ENCODE measurements at regions not wholly inside any gene's neighbourhood (a gene's known extent, or its start where the extent isn't known, plus 50 kb on each side); places are given as distances from the start of the nearest gene placed in this dataset.

DNA sequence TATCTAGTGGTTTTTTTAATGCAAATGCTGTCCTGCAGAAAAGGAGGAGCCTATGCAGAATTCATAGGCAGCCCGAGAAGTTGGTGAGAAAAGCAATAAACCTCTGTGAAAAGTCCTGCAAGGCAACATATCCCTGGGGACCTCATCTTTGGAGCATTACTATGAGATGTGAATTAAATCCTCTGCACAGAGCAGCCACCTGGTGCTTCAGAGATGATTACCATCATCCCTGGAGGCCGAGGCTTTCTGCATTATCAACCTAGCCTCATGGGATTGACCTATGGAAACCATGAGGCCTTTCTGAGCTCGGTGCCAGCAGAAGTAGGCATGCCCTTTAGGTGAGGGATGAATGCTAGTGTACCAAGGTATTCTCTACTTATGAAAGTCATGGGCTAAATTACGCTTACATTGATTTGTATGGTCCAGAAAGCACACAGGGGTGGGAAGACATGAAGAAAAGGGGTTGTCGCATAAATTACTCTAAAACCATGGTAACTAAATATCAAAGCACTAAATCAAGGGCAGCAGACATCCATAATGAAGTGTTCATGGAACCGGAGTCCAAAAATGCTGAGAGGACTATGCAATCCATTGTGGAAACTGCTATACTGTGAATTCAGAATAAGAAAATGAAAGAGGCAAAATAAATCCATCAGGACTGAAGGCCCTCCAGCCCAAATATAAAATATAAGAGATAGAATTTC is 623.5 kb upstream of the DDX18 start:
- Histone ChIP-seq H3K27ac (ENCODE audit: low read depth, low read length) (no peak overlapping the region), H3K4me3 (ENCODE audit: low read depth, low read length) (no peak overlapping the region)

GRCh38 chr2:117195381-117195780 is 619.1 kb upstream of the DDX18 start:
- no peaks in the 10 kb centered on the region for H3K36me3 ChIP-seq (ENCODE audit: control insufficient read depth, insufficient read depth, low read length)
- H3K4me3 ChIP-seq (ENCODE audit: low read depth, low read length) = no peak overlapping the region
- no peaks in the 10 kb centered on the region for H3K9me3 ChIP-seq (ENCODE audit: control insufficient read depth, insufficient read depth, low read depth, low read length)
- no peaks in the 10 kb centered on the region for H3K27me3 ChIP-seq (ENCODE audit: control insufficient read depth, insufficient read depth, low read length)
- H3K27ac ChIP-seq (ENCODE audit: low read depth, low read length) = no peak overlapping the region
- H3K4me1 ChIP-seq (ENCODE audit: control insufficient read depth, insufficient read depth, low read length) = no peaks in the 10 kb centered on the region; the same call in 1 of the 2 replicates
- no peak overlapping the region for H3K9ac ChIP-seq (ENCODE audit: low read length)

More for the DNA sequence above, 623.5 kb upstream of the DDX18 start:
- no peak overlapping the region for H3K9ac ChIP-seq (ENCODE audit: low read length)
- H3K36me3 ChIP-seq (ENCODE audit: control insufficient read depth, insufficient read depth, low read length) = no peaks in the 10 kb centered on the region
- no peaks in the 10 kb centered on the region for H3K9me3 ChIP-seq (ENCODE audit: control insufficient read depth, insufficient read depth, low read depth, low read length)
- no peaks in the 10 kb centered on the region for H3K27me3 ChIP-seq (ENCODE audit: control insufficient read depth, insufficient read depth, low read length)
- no peaks in the 10 kb centered on the region; the same call in 1 of the 2 replicates for H3K4me1 ChIP-seq (ENCODE audit: control insufficient read depth, insufficient read depth, low read length)

GRCh38 chr2:117199511-117199910 is 615.0 kb upstream of the DDX18 start:
- no peaks in the 10 kb centered on the region for H3K36me3 ChIP-seq (ENCODE audit: control insufficient read depth, insufficient read depth, low read length)
- no peaks in the 10 kb centered on the region for H3K9me3 ChIP-seq (ENCODE audit: control insufficient read depth, insufficient read depth, low read depth, low read length)
- H3K4me1 ChIP-seq (ENCODE audit: control insufficient read depth, insufficient read depth, low read length) = no peaks in the 10 kb centered on the region
- H3K27ac ChIP-seq (ENCODE audit: low read depth, low read length) = no peak overlapping the region
- H3K9ac ChIP-seq (ENCODE audit: low read length) = no peak overlapping the region
- H3K4me3 ChIP-seq (ENCODE audit: low read depth, low read length) = no peak overlapping the region
- H3K27me3 ChIP-seq (ENCODE audit: control insufficient read depth, insufficient read depth, low read length) = no peaks in the 10 kb centered on the region

DNA sequence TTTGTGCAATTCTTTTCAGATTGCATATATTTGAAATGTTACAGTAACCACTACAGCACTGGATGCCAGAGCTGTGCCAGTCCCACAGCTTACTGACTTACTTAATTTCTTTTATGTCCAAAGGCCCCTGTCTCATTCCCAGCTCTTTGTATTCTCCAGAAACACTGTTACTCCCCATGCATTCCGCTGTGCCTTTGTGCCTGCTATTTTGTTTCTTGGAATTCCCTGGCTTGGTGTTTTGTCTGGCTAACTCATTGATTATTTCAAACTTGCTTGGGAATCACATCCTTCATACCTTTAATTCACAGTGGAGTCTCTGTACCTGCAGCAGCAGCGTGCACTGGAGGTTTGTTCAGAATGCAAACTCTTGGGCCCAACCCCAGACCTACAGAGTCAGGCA is 601.9 kb upstream of the DDX18 start:
- Histone ChIP-seq H3K4me1 (ENCODE audit: control insufficient read depth, insufficient read depth, low read length) (peaks cover 5% of the 10 kb centered on the region; the same call in 1 of the 2 replicates), H3K9ac (ENCODE audit: low read length) (no peak overlapping the region), H3K27me3 (ENCODE audit: control insufficient read depth, insufficient read depth, low read length) (no peaks in the 10 kb centered on the region), H3K36me3 (ENCODE audit: control insufficient read depth, insufficient read depth, low read length) (no peaks in the 10 kb centered on the region), H3K9me3 (ENCODE audit: control insufficient read depth, insufficient read depth, low read depth, low read length) (no peaks in the 10 kb centered on the region), H3K27ac (ENCODE audit: low read depth, low read length) (no peak overlapping the region), H3K4me3 (ENCODE audit: low read depth, low read length) (no peak overlapping the region)

DNA sequence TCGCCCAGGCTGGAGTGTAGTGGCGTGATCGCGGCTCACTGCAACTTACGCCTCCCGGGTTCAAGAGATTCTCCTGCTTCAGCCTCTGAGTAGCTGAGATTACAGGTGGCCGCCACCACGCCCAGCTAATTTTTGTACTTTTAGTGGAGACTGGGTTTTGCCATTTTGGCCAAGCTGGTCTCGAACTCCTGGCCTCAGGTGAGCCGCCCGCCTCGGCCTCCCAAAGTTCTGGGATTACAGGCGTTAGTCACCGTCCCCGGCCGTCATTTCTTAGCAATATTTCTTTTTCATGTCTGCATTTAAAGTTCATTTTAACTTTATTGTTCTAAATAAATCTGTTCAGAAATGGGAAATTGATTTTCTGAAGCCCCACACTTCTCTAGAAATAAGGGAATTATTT is 597.3 kb upstream of the DDX18 start:
- Histone ChIP-seq H3K9ac (ENCODE audit: low read length) (no peak overlapping the region), H3K9me3 (ENCODE audit: control insufficient read depth, insufficient read depth, low read depth, low read length) (no peaks in the 10 kb centered on the region)

DNA sequence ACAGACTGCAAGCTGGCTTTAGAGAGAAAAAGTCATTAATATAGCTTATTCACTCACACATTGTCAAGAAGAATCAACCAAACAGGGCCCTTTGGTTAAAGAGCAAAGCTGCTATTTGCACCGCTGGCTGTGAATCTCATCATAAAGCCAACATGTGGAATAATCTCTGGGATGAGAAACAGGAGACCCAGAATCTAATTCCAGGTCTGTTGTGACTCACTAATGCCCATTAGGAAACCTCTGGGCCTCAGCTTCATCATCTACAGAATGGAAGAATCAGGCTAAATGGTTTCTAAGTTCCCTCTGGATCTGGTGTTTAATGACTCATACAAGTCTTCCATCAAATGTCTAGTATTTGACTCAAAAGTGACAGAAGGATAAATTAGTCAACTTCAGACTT is 591.7 kb upstream of the DDX18 start:
- no peaks in the 10 kb centered on the region for H3K36me3 ChIP-seq (ENCODE audit: control insufficient read depth, insufficient read depth, low read length)
- no peak overlapping the region for H3K27ac ChIP-seq (ENCODE audit: low read depth, low read length)
- no peak overlapping the region for H3K9ac ChIP-seq (ENCODE audit: low read length)
- no peaks in the 10 kb centered on the region for H3K27me3 ChIP-seq (ENCODE audit: control insufficient read depth, insufficient read depth, low read length)
- H3K4me3 ChIP-seq (ENCODE audit: low read depth, low read length) = no peak overlapping the region
- no peaks in the 10 kb centered on the region for H3K9me3 ChIP-seq (ENCODE audit: control insufficient read depth, insufficient read depth, low read depth, low read length)
- H3K4me1 ChIP-seq (ENCODE audit: control insufficient read depth, insufficient read depth, low read length) = no peaks in the 10 kb centered on the region

More for the DNA sequence above, 597.3 kb upstream of the DDX18 start:
- Histone ChIP-seq H3K36me3 (ENCODE audit: control insufficient read depth, insufficient read depth, low read length) (no peaks in the 10 kb centered on the region), H3K27me3 (ENCODE audit: control insufficient read depth, insufficient read depth, low read length) (no peaks in the 10 kb centered on the region), H3K4me3 (ENCODE audit: low read depth, low read length) (no peak overlapping the region), H3K4me1 (ENCODE audit: control insufficient read depth, insufficient read depth, low read length) (peaks cover 5% of the 10 kb centered on the region; the same call in 1 of the 2 replicates), H3K27ac (ENCODE audit: low read depth, low read length) (no peak overlapping the region)

- H3K27ac ChIP-seq (ENCODE audit: low read depth, low read length) = no peak overlapping the region
- no peak overlapping the region for H3K9ac ChIP-seq (ENCODE audit: low read length)
Observed at GRCh38 chr2:117232305-117232704, 582.2 kb upstream of the DDX18 start.

DNA sequence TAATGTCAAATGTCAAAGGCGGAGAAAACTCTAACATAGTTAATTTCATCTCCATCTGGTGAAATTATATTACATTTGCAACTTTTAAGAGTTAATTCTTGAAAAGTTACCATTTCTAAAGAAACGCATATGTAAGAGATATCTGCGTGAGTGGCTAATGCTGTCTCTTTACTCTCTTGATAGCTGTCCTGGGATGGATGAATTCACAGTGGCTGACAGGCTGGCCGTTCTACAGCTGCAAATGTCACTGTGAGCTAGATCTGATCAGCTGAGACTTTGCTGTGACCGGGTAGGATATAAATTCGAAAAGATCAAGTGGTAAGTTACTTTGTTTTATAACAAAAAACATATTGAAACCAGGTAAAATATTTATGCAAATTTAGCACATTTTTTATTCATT is 557.1 kb upstream of the DDX18 start:
- Histone ChIP-seq H3K9me3 (ENCODE audit: control insufficient read depth, insufficient read depth, low read depth, low read length) (peaks cover 17% of the 10 kb centered on the region), H3K4me3 (ENCODE audit: low read depth, low read length) (no peak overlapping the region), H3K36me3 (ENCODE audit: control insufficient read depth, insufficient read depth, low read length) (no peaks in the 10 kb centered on the region), H3K27ac (ENCODE audit: low read depth, low read length) (no peak overlapping the region), H3K4me1 (ENCODE audit: control insufficient read depth, insufficient read depth, low read length) (peaks cover 11% of the 10 kb centered on the region), H3K27me3 (ENCODE audit: control insufficient read depth, insufficient read depth, low read length) (no peaks in the 10 kb centered on the region), H3K9ac (ENCODE audit: low read length) (no peak overlapping the region)

More at GRCh38 chr2:117232305-117232704, 582.2 kb upstream of the DDX18 start:
- H3K36me3 ChIP-seq (ENCODE audit: control insufficient read depth, insufficient read depth, low read length) = no peaks in the 10 kb centered on the region
- 0 out of 2 replicates have a peak, but pooled peaks cover 8% of the 10 kb centered on the region for H3K4me1 ChIP-seq (ENCODE audit: control insufficient read depth, insufficient read depth, low read length)
- no peaks in the 10 kb centered on the region for H3K27me3 ChIP-seq (ENCODE audit: control insufficient read depth, insufficient read depth, low read length)
- H3K4me3 ChIP-seq (ENCODE audit: low read depth, low read length) = no peak overlapping the region
- H3K9me3 ChIP-seq (ENCODE audit: control insufficient read depth, insufficient read depth, low read depth, low read length) = peaks cover 12% of the 10 kb centered on the region; the same call in 1 of the 2 replicates

GRCh38 chr2:117269574-117269973 is 544.9 kb upstream of the DDX18 start:
- Histone ChIP-seq H3K27me3 (ENCODE audit: control insufficient read depth, insufficient read depth, low read length) (no peaks in the 10 kb centered on the region), H3K9ac (ENCODE audit: low read length) (no peak overlapping the region), H3K4me3 (ENCODE audit: low read depth, low read length) (no peak overlapping the region), H3K36me3 (ENCODE audit: control insufficient read depth, insufficient read depth, low read length) (no peaks in the 10 kb centered on the region), H3K27ac (ENCODE audit: low read depth, low read length) (no peak overlapping the region), H3K4me1 (ENCODE audit: control insufficient read depth, insufficient read depth, low read length) (peaks cover 19% of the 10 kb centered on the region), H3K9me3 (ENCODE audit: control insufficient read depth, insufficient read depth, low read depth, low read length) (peaks cover 5% of the 10 kb centered on the region; the same call in 1 of the 2 replicates)

DNA sequence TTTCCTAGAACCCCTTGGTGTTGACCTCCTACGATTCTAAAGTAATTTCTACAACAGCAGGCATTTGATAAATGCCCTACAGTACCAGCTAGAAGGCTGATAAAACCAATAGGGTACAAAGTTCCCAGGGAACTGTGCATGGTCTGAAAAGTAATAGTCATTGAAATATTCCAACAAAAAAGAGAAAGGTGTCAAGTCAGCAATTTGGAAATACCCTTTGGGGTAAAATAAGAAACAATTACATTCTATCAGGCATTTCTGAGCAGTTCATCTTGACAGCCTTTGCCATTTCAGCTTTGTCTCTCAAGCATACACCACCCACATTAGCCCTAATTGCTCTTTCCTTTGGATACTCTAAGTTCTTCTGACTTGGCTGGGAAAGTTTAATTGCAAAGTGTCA is 542.9 kb upstream of the DDX18 start:
- H3K9me3 ChIP-seq (ENCODE audit: control insufficient read depth, insufficient read depth, low read depth, low read length) = peaks cover 5% of the 10 kb centered on the region; the same call in 1 of the 2 replicates
- peaks cover 25% of the 10 kb centered on the region for H3K4me1 ChIP-seq (ENCODE audit: control insufficient read depth, insufficient read depth, low read length)
- no peak overlapping the region for H3K4me3 ChIP-seq (ENCODE audit: low read depth, low read length)
- H3K36me3 ChIP-seq (ENCODE audit: control insufficient read depth, insufficient read depth, low read length) = no peaks in the 10 kb centered on the region
- no peak overlapping the region for H3K27ac ChIP-seq (ENCODE audit: low read depth, low read length)
- H3K9ac ChIP-seq (ENCODE audit: low read length) = no peak overlapping the region
- no peaks in the 10 kb centered on the region for H3K27me3 ChIP-seq (ENCODE audit: control insufficient read depth, insufficient read depth, low read length)

DNA sequence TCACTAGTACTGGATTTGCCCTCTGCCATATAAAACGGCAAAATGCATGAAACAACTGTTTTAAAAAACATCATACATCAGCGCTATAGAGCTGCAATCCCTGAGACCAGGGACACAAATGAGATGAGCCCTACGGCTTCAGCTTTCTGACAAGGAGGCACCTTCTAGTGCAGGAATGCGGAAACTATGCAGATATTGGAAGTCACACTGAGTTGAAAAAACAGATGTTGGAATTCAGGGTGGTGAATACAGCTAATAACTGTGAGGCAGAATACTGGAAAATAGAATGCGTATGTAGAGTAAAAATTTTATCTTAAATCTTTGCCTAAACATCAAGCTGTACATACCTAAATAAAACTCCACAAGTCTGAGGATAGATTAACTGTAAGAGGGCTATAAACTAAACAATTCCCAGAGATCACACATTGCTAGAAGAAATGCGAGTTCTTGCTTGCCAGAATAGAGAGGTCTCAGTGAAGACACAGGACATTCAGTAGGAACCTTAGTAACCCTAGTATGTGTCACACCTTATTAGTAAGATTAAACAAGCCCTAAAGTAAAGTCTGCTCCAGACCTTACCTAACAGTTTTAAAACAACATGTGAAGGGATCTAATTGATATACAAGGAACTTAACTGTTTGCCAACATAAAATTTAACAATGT is 541.4 kb upstream of the DDX18 start:
- Histone ChIP-seq H3K4me3 (ENCODE audit: low read depth, low read length) (no peak overlapping the region; the same call in 1 of the 2 replicates), H3K27me3 (ENCODE audit: control insufficient read depth, insufficient read depth, low read length) (no peaks in the 10 kb centered on the region), H3K9ac (ENCODE audit: low read length) (no peak overlapping the region), H3K4me1 (ENCODE audit: control insufficient read depth, insufficient read depth, low read length) (peaks cover 38% of the 10 kb centered on the region), H3K27ac (ENCODE audit: low read depth, low read length) (peak overlapping the region; percentile 29; the same call in 1 of the 2 replicates), H3K36me3 (ENCODE audit: control insufficient read depth, insufficient read depth, low read length) (no peaks in the 10 kb centered on the region), H3K9me3 (ENCODE audit: control insufficient read depth, insufficient read depth, low read depth, low read length) (peaks cover 5% of the 10 kb centered on the region; the same call in 1 of the 2 replicates)

All from HUES6 (cell line).